HG02970 (cell line): ENCODE measurements at regions not wholly inside any gene's neighbourhood (a gene's known extent, or its start where the extent isn't known, plus 50 kb on each side); places are given as distances from the start of the nearest gene placed in this dataset.
"Not testable (repeated sequence)": the region's sequence is repeated elsewhere in the genome, so short reads cannot be mapped to it uniquely, and the experiment has no call there.

Experiments
- ATAC-seq: cut with Tn5 transposase; IDR thresholded peaks from one replicate; pipeline ENCODE4 v1.9.1; 2021; ENCODE audit warnings: mild to moderate bottlenecking, moderate library complexity, moderate number of reproducible peaks; ENCODE audit not compliant: unreplicated experiment, low FRiP score

GRCh38 chr2:64792300-64792699 lies 138.6 kb upstream of the SERTAD2 start:
- ATAC-seq = no peak

GRCh38 chr2:64792995-64793639 lies 139.4 kb upstream of the SERTAD2 start:
- ATAC-seq = no peak

GRCh38 chr2:64793701-64794100 lies 140.0 kb upstream of the SERTAD2 start:
- ATAC-seq = no peak

- ATAC-seq = no peak
These were observed 140.8 kb upstream of the SERTAD2 start for GRCh38 chr2:64794426-64794995.

- no peak for ATAC-seq
These were observed 141.4 kb upstream of the SERTAD2 start for GRCh38 chr2:64795024-64795592.

- no peak for ATAC-seq
These were observed 143.2 kb upstream of the SERTAD2 start for GRCh38 chr2:64796926-64797325.

GRCh38 chr2:64797881-64798575 lies 144.3 kb upstream of the SERTAD2 start:
- ATAC-seq = no peak

- no peak for ATAC-seq
These were observed 146.0 kb upstream of the SERTAD2 start for GRCh38 chr2:64799592-64800252.

GRCh38 chr2:64803776-64804175 lies 150.1 kb upstream of the SERTAD2 start:
- ATAC-seq = no peak

GRCh38 chr2:64804651-64805050 lies 150.9 kb upstream of the SERTAD2 start:
- ATAC-seq = no peak

GRCh38 chr2:64807417-64807816 lies 153.7 kb upstream of the SERTAD2 start:
- ATAC-seq = no peak

GRCh38 chr2:64808092-64808491 lies 154.4 kb upstream of the SERTAD2 start:
- no peak for ATAC-seq

GRCh38 chr2:64808754-64809153 lies 155.0 kb upstream of the SERTAD2 start:
- ATAC-seq = no peak

- no peak for ATAC-seq
These were observed 155.5 kb upstream of the SERTAD2 start for GRCh38 chr2:64809216-64809615.

GRCh38 chr2:64812285-64812684 lies 158.6 kb upstream of the SERTAD2 start:
- ATAC-seq = no peak

GRCh38 chr2:64814007-64814406 lies 160.3 kb upstream of the SERTAD2 start:
- ATAC-seq = no peak

- not testable (repeated sequence) for ATAC-seq
These were observed 162.8 kb upstream of the SERTAD2 start for GRCh38 chr2:64816526-64816925.

GRCh38 chr2:64817453-64817852 lies 163.7 kb upstream of the SERTAD2 start:
- ATAC-seq = no peak

- no peak for ATAC-seq
These were observed 164.9 kb upstream of the SERTAD2 start for GRCh38 chr2:64818664-64819060.

- no peak for ATAC-seq
These were observed 165.6 kb upstream of the SERTAD2 start for GRCh38 chr2:64819361-64819760.
